ENCODE measurements at regions not wholly inside any gene's neighbourhood (a gene's known extent, or its start where the extent isn't known, plus 50 kb on each side); places are given as distances from the start of the nearest gene placed in this dataset.

GRCh38 chr3:15905041-15905440 is 107.3 kb upstream of the ANKRD28 start:
- TF ChIP-seq CTCF (IDR thresholded peaks at IDR 0.05) (no peak), POLR2A (IDR thresholded peaks at IDR 0.05) (no peak)
